Mesendoderm (in vitro differentiated cells): ENCODE measurements at regions not wholly inside any gene's neighbourhood (a gene's known extent, or its start where the extent isn't known, plus 50 kb on each side); places are given as distances from the start of the nearest gene placed in this dataset.

Experiments used
- DNase-seq: peaks from one replicate; pipeline ENCODE4 v3.0.0; 2013
- H2AK5ac ChIP-seq: 2 replicates; pipeline ENCODE4 v1.6.1; 2013; ENCODE audit warnings: low read length, inconsistent platforms
- H2BK120ac ChIP-seq: 2 replicates; pipeline ENCODE4 v1.6.1; 2013; ENCODE audit warnings: low read depth, mild to moderate bottlenecking, low read length, moderate library complexity, mixed read lengths
- H2BK15ac ChIP-seq: replicated peaks from 2 replicates; pipeline ENCODE4 v1.6.1; 2013; ENCODE audit warnings: low read depth, mild to moderate bottlenecking, moderate library complexity
- H2BK5ac ChIP-seq: 2 replicates; pipeline ENCODE4 v1.6.1; 2013; ENCODE audit warnings: low read length, inconsistent platforms
- H3K18ac ChIP-seq: 2 replicates; pipeline ENCODE4 v1.6.1; 2013; ENCODE audit warnings: mild to moderate bottlenecking, low read length, mixed read lengths
- H3K23ac ChIP-seq: one replicate; pipeline ENCODE4 v1.6.1; 2013; ENCODE audit warnings: low read length
- H3K27ac ChIP-seq: 2 replicates; pipeline ENCODE4 v1.5.1; 2013; ENCODE audit warnings: low read depth, mild to moderate bottlenecking, inconsistent platforms, low read length, moderate library complexity
- H3K27me3 ChIP-seq: 2 replicates; pipeline ENCODE4 v1.6.1; 2013; ENCODE audit warnings: low read length, control low read depth, mild to moderate bottlenecking, inconsistent platforms; ENCODE audit not compliant: insufficient read depth, poor library complexity
- H3K36me3 ChIP-seq: 2 replicates; pipeline ENCODE4 v1.6.1; 2013; ENCODE audit warnings: low read length, inconsistent platforms; ENCODE audit not compliant: control insufficient read depth, insufficient read depth
- H3K4ac ChIP-seq: one replicate; pipeline ENCODE4 v1.6.1; 2013; ENCODE audit warnings: low read depth, mild to moderate bottlenecking, low read length, moderate library complexity
- H3K4me1 ChIP-seq: 2 replicates; pipeline ENCODE4 v1.6.1; 2013; ENCODE audit warnings: low read depth, low read length, inconsistent platforms; ENCODE audit not compliant: control insufficient read depth
- H3K4me2 ChIP-seq: 2 replicates; pipeline ENCODE4 v1.6.1; 2013; ENCODE audit warnings: low read length
- H3K4me3 ChIP-seq: 2 replicates; pipeline ENCODE4 v1.5.1; 2013; ENCODE audit warnings: mild to moderate bottlenecking, low read length
- H3K56ac ChIP-seq: one replicate; pipeline ENCODE4 v1.6.1; 2013; ENCODE audit warnings: low read length
- H3K79me1 ChIP-seq: 2 replicates; pipeline ENCODE4 v1.6.1; 2013; ENCODE audit warnings: low read length, inconsistent platforms
- H3K79me2 ChIP-seq: 2 replicates; pipeline ENCODE4 v1.6.1; 2013; ENCODE audit warnings: mild to moderate bottlenecking, low read length; ENCODE audit not compliant: control insufficient read depth, insufficient read depth
- H3K9ac ChIP-seq: 2 replicates; pipeline ENCODE4 v1.6.1; 2013; ENCODE audit warnings: low read length, inconsistent platforms
- H4K5ac ChIP-seq: one replicate; pipeline ENCODE4 v1.6.1; 2013; ENCODE audit warnings: low read length
- H4K8ac ChIP-seq: one replicate; pipeline ENCODE4 v1.6.1; 2013; ENCODE audit warnings: low read depth, mild to moderate bottlenecking, control low read depth, low read length, moderate library complexity
- WGBS: extraction: QIAGEN DNeasy Blood & Tissue Kit; methylation state at CpG from one replicate; pipeline ENCODE4 v1.1.7; 2013; ENCODE audit warnings: low lambda C conversion rate, missing lambda C conversion rate; ENCODE audit not compliant: insufficient coverage; ENCODE audit errors: extremely low coverage; 5-methylcytosine and 5-hydroxymethylcytosine counted together

GRCh38 chr2:13711154-13711553, 921.4 kb upstream of the LRATD1 start:
- no peaks in the 10 kb centered on the region for H3K79me1 ChIP-seq
- H3K36me3 ChIP-seq: no peaks in the 10 kb centered on the region
- no peak overlapping the region for H4K5ac ChIP-seq
- no peak overlapping the region for H3K18ac ChIP-seq
- no peak overlapping the region for H2BK5ac ChIP-seq
- no peak overlapping the region for H2BK120ac ChIP-seq
- H2AK5ac ChIP-seq: no peak overlapping the region
- H3K79me2 ChIP-seq: no peaks in the 10 kb centered on the region
- H3K4me3 ChIP-seq: no peak overlapping the region
- H2BK15ac ChIP-seq: no peak overlapping the region
- H3K23ac ChIP-seq: no peak overlapping the region
- no peak overlapping the region for H3K9ac ChIP-seq
- no peak overlapping the region for H3K4ac ChIP-seq
- H3K4me2 ChIP-seq: no peak overlapping the region
- H3K27ac ChIP-seq: no peak overlapping the region
- no peaks in the 10 kb centered on the region for H3K27me3 ChIP-seq
- no peak overlapping the region for H4K8ac ChIP-seq
- no peak overlapping the region for H3K56ac ChIP-seq
- no CpG with 5 or more reads among the region's 2 CpGs for WGBS
- DNase-seq: no peak
- no peaks in the 10 kb centered on the region for H3K4me1 ChIP-seq

- H3K4me2 ChIP-seq: no peak overlapping the region
- H3K27me3 ChIP-seq: no peaks in the 10 kb centered on the region
- DNase-seq: no peak
- H3K27ac ChIP-seq: no peak overlapping the region
- H3K79me1 ChIP-seq: no peaks in the 10 kb centered on the region
- no CpG with 5 or more reads among the region's 3 CpGs for WGBS
- no peak overlapping the region for H3K4ac ChIP-seq
- no peak overlapping the region for H3K23ac ChIP-seq
- H2BK120ac ChIP-seq: no peak overlapping the region
- no peak overlapping the region for H4K5ac ChIP-seq
- no peak overlapping the region for H3K4me3 ChIP-seq
- no peak overlapping the region for H2BK15ac ChIP-seq
- no peak overlapping the region for H3K56ac ChIP-seq
- no peaks in the 10 kb centered on the region for H3K36me3 ChIP-seq
- H3K9ac ChIP-seq: no peak overlapping the region
- H4K8ac ChIP-seq: no peak overlapping the region
- H2AK5ac ChIP-seq: no peak overlapping the region
- H3K79me2 ChIP-seq: no peaks in the 10 kb centered on the region
- H3K18ac ChIP-seq: no peak overlapping the region
- no peaks in the 10 kb centered on the region for H3K4me1 ChIP-seq
- H2BK5ac ChIP-seq: no peak overlapping the region
Observed at GRCh38 chr2:13714466-13714865, 918.1 kb upstream of the LRATD1 start.

- no peaks in the 10 kb centered on the region for H3K79me2 ChIP-seq
- no peak overlapping the region for H2AK5ac ChIP-seq
- H4K5ac ChIP-seq: no peak overlapping the region
- H3K18ac ChIP-seq: no peak overlapping the region
- no peak overlapping the region for H3K4me2 ChIP-seq
- no CpG with 5 or more reads among the region's 1 CpG for WGBS
- H3K4me3 ChIP-seq: no peak overlapping the region
- H3K23ac ChIP-seq: no peak overlapping the region
- H3K9ac ChIP-seq: no peak overlapping the region
- no peak overlapping the region for H2BK120ac ChIP-seq
- H3K4me1 ChIP-seq: no peaks in the 10 kb centered on the region
- H3K27me3 ChIP-seq: no peaks in the 10 kb centered on the region
- DNase-seq: no peak
- no peak overlapping the region for H3K56ac ChIP-seq
- H2BK5ac ChIP-seq: no peak overlapping the region
- H3K36me3 ChIP-seq: no peaks in the 10 kb centered on the region
- H3K4ac ChIP-seq: no peak overlapping the region
- H3K79me1 ChIP-seq: no peaks in the 10 kb centered on the region
- no peak overlapping the region for H4K8ac ChIP-seq
- H2BK15ac ChIP-seq: no peak overlapping the region
- no peak overlapping the region for H3K27ac ChIP-seq
Observed at GRCh38 chr2:13725945-13726344, 906.6 kb upstream of the LRATD1 start.

- DNase-seq: peak; percentile 69
- Histone ChIP-seq H3K79me1 (no peaks in the 10 kb centered on the region), H2BK5ac (no peak overlapping the region), H4K5ac (no peak overlapping the region), H3K9ac (no peak overlapping the region), H4K8ac (no peak overlapping the region), H3K79me2 (no peaks in the 10 kb centered on the region), H3K4me3 (no peak overlapping the region), H3K23ac (no peak overlapping the region), H3K36me3 (no peaks in the 10 kb centered on the region), H3K27me3 (no peaks in the 10 kb centered on the region), H2BK120ac (no peak overlapping the region), H3K27ac (no peak overlapping the region), H3K56ac (no peak overlapping the region), H3K4me1 (no peaks in the 10 kb centered on the region), H3K4ac (no peak overlapping the region), H2AK5ac (no peak overlapping the region), H3K4me2 (no peak overlapping the region), H2BK15ac (no peak overlapping the region), H3K18ac (no peak overlapping the region)
- WGBS: no CpG with 5 or more reads among the region's 3 CpGs
Observed at GRCh38 chr2:13745330-13745729, 887.2 kb upstream of the LRATD1 start.

GRCh38 chr2:13751955-13752354, 880.6 kb upstream of the LRATD1 start:
- no peaks in the 10 kb centered on the region for H3K4me1 ChIP-seq
- H4K8ac ChIP-seq: no peak overlapping the region
- no CpG with 5 or more reads among the region's 1 CpG for WGBS
- no peak overlapping the region for H3K23ac ChIP-seq
- no peaks in the 10 kb centered on the region for H3K79me1 ChIP-seq
- H3K4me3 ChIP-seq: no peak overlapping the region
- no peaks in the 10 kb centered on the region for H3K36me3 ChIP-seq
- H2BK5ac ChIP-seq: no peak overlapping the region
- H3K9ac ChIP-seq: no peak overlapping the region
- no peak overlapping the region for H2AK5ac ChIP-seq
- no peak overlapping the region for H3K56ac ChIP-seq
- H3K27ac ChIP-seq: no peak overlapping the region
- no peak for DNase-seq
- H3K18ac ChIP-seq: no peak overlapping the region
- H2BK15ac ChIP-seq: no peak overlapping the region
- no peak overlapping the region for H3K4ac ChIP-seq
- H3K27me3 ChIP-seq: no peaks in the 10 kb centered on the region
- H4K5ac ChIP-seq: no peak overlapping the region
- H3K79me2 ChIP-seq: no peaks in the 10 kb centered on the region
- no peak overlapping the region for H3K4me2 ChIP-seq
- H2BK120ac ChIP-seq: no peak overlapping the region

GRCh38 chr2:13758412-13758811, 874.1 kb upstream of the LRATD1 start:
- Histone ChIP-seq H3K27me3 (no peaks in the 10 kb centered on the region), H2BK15ac (no peak overlapping the region), H2AK5ac (no peak overlapping the region), H3K27ac (no peak overlapping the region), H2BK120ac (no peak overlapping the region), H4K8ac (no peak overlapping the region), H3K4me2 (no peak overlapping the region), H3K4me3 (no peak overlapping the region), H4K5ac (no peak overlapping the region), H3K4ac (no peak overlapping the region), H3K9ac (no peak overlapping the region), H2BK5ac (no peak overlapping the region), H3K79me1 (no peaks in the 10 kb centered on the region), H3K18ac (no peak overlapping the region), H3K56ac (no peak overlapping the region), H3K23ac (no peak overlapping the region), H3K79me2 (no peaks in the 10 kb centered on the region), H3K4me1 (no peaks in the 10 kb centered on the region), H3K36me3 (no peaks in the 10 kb centered on the region)
- no CpG with 5 or more reads among the region's 1 CpG for WGBS
- no peak for DNase-seq
